ENCODE measurements at regions not wholly inside any gene's neighbourhood (a gene's known extent, or its start where the extent isn't known, plus 50 kb on each side); places are given as distances from the start of the nearest gene placed in this dataset.

GRCh38 chr12:47396902-47397663 lies 308.7 kb downstream of the RPAP3 start:
- Histone ChIP-seq H3K4me3 (replicated peaks in 1 of 3) (no peak overlapping the region), H3K27ac (no peak overlapping the region), H3K4me1 (no peaks in the 10 kb centered on the region), H3K27me3 (no peaks in the 10 kb centered on the region), H3K9me3 (no peaks in the 10 kb centered on the region), H3K36me3 (no peaks in the 10 kb centered on the region)
- no peak for TF ChIP-seq CTCF (IDR thresholded peaks at IDR 0.05)
- no peak for TF ChIP-seq POLR2A (IDR thresholded peaks at IDR 0.05)
- intact Hi-C loops (cut with DNase I) = loop anchor here (10.0 kb wide), 1 partner anchor 362 kb away; no protein-coding TSS in a partner anchor
- 100% methylated on average over 1 of the region's 1 CpG for WGBS, 2 donors
- DNase-seq = no peak

GRCh38 chr12:47394070-47394469 lies 311.8 kb downstream of the RPAP3 start:
- H3K36me3 ChIP-seq = no peaks in the 10 kb centered on the region
- no peak overlapping the region for H3K4me3 ChIP-seq (replicated peaks in 1 of 3)
- no peak for TF ChIP-seq CTCF (IDR thresholded peaks at IDR 0.05)
- no peak for TF ChIP-seq POLR2A (IDR thresholded peaks at IDR 0.05)
- intact Hi-C loops (cut with DNase I) = loop anchor here (10.0 kb wide), 1 partner anchor 359 kb away; no protein-coding TSS in a partner anchor
- 75 to 83% methylated on average over 4 of the region's 4 CpGs for WGBS, 2 donors
- H3K27ac ChIP-seq = no peak overlapping the region
- no peaks in the 10 kb centered on the region for H3K9me3 ChIP-seq
- H3K27me3 ChIP-seq = no peaks in the 10 kb centered on the region
- no peak for DNase-seq
- no peaks in the 10 kb centered on the region for H3K4me1 ChIP-seq

GRCh38 chr12:47393403-47393790 lies 312.4 kb downstream of the RPAP3 start:
- intact Hi-C loops (cut with DNase I) = loop anchor here (10.0 kb wide), 1 partner anchor 359 kb away; no protein-coding TSS in a partner anchor
- 60 to 66% methylated on average over 4 of the region's 4 CpGs for WGBS, 2 donors

GRCh38 chr12:47391566-47391965 lies 311.8 kb upstream of the AMIGO2 start:
- intact Hi-C loops (cut with DNase I) = loop anchor here (10.0 kb wide), 1 partner anchor 357 kb away; no protein-coding TSS in a partner anchor
- WGBS, 2 donors = 78 to 87% methylated on average over 7 of the region's 7 CpGs

More at GRCh38 chr12:47393403-47393790, 312.4 kb downstream of the RPAP3 start:
- no peak overlapping the region for H3K4me3 ChIP-seq (replicated peaks in 1 of 3)
- no peaks in the 10 kb centered on the region for H3K27me3 ChIP-seq
- no peaks in the 10 kb centered on the region for H3K4me1 ChIP-seq
- no peaks in the 10 kb centered on the region for H3K9me3 ChIP-seq
- no peaks in the 10 kb centered on the region for H3K36me3 ChIP-seq
- no peak overlapping the region for H3K27ac ChIP-seq
- no peak for DNase-seq
- TF ChIP-seq CTCF (IDR thresholded peaks at IDR 0.05) (no peak), POLR2A (IDR thresholded peaks at IDR 0.05) (no peak)

More at GRCh38 chr12:47391566-47391965, 311.8 kb upstream of the AMIGO2 start:
- peak in 1 of 2 donors; percentile 8 for DNase-seq
- no peaks in the 10 kb centered on the region for H3K4me1 ChIP-seq
- H3K27ac ChIP-seq = no peak overlapping the region
- no peaks in the 10 kb centered on the region for H3K27me3 ChIP-seq
- no peak overlapping the region for H3K4me3 ChIP-seq (replicated peaks in 1 of 3)
- H3K9me3 ChIP-seq = no peaks in the 10 kb centered on the region
- TF ChIP-seq POLR2A (IDR thresholded peaks at IDR 0.05) (no peak), CTCF (IDR thresholded peaks at IDR 0.05) (no peak)
- H3K36me3 ChIP-seq = no peaks in the 10 kb centered on the region
